H1 (cell line): ENCODE measurements at regions not wholly inside any gene's neighbourhood (a gene's known extent, or its start where the extent isn't known, plus 50 kb on each side); places are given as distances from the start of the nearest gene placed in this dataset.

ENCODE experiments used
- CTCF ChIA-PET: fragments of 300-600 bp; sonication (Branson Sonifier 250); formaldehyde crosslinking; loops from one replicate; lab custom pipeline; 2021; ENCODE audit not compliant: partially characterized antibody; lab: Charles Lee
- POLR2A ChIA-PET: fragments of 300-600 bp; sonication (Branson Sonifier 250); formaldehyde crosslinking; loops from one replicate; lab custom pipeline; 2021; ENCODE audit warnings: inconsistent platforms; ENCODE audit not compliant: partially characterized antibody; lab: Charles Lee
- DNase-seq, 2 experiments: peaks; one replicate each; pipeline versions ENCODE4 v3.0.0 to v3.0.0-alpha.2; 2010 to 2022; ENCODE audit warnings: low spot score in 2 of 2, low read depth in 1 of 2, mixed read lengths in 1 of 2
- FAIRE-seq: peaks from 2 replicates; lab custom pipeline; 2011; peaks lifted over from hg19 to GRCh38; lab: Jason Lieb, UNC
- H2AFZ ChIP-seq: 2 replicates; pipeline ENCODE4 v1.8.1; 2012; ENCODE audit warnings: low read length, inconsistent platforms
- H2AK5ac ChIP-seq: 2 replicates; pipeline ENCODE4 v1.6.1; 2013; ENCODE audit warnings: low read depth, low read length
- H2BK120ac ChIP-seq: replicated peaks from 2 replicates; pipeline ENCODE3; 2013; ENCODE audit warnings: low read depth, low read length, inconsistent platforms
- H2BK12ac ChIP-seq: 2 replicates; pipeline ENCODE4 v1.6.1; 2013; ENCODE audit warnings: low read depth, low read length
- H2BK15ac ChIP-seq: 2 replicates; pipeline ENCODE4 v1.6.1; 2013; ENCODE audit warnings: low read length
- H2BK20ac ChIP-seq: 2 replicates; pipeline ENCODE4 v1.6.1; 2013; ENCODE audit warnings: low read length
- H2BK5ac ChIP-seq: 2 replicates; pipeline ENCODE4 v1.6.1; 2013; ENCODE audit warnings: low read depth, low read length
- H3K14ac ChIP-seq: 2 replicates; pipeline ENCODE4 v1.6.1; 2013; ENCODE audit warnings: inconsistent platforms; ENCODE audit not compliant: insufficient read length
- H3K18ac ChIP-seq: 2 replicates; pipeline ENCODE4 v1.6.1; 2013; ENCODE audit warnings: low read length; ENCODE audit errors: extremely low read depth
- H3K23ac ChIP-seq: 2 replicates; pipeline ENCODE4 v1.6.1; 2013; ENCODE audit warnings: inconsistent platforms; ENCODE audit not compliant: insufficient read length
- H3K23me2 ChIP-seq: 2 replicates; pipeline ENCODE4 v1.6.1; 2013; ENCODE audit warnings: low read depth, low read length
- H3K27ac ChIP-seq: 2 replicates; pipeline ENCODE4 v1.6.1; 2011; ENCODE audit warnings: low read depth, low read length, inconsistent platforms
- H3K27me3 ChIP-seq, 4 experiments: replicated peaks in 1 of 4; 1 replicate in 1 of 4; 2 replicates in 3 of 4; pipeline versions ENCODE4 v1.6.1 to v1.8.1; 2011 to 2013; ENCODE audit warnings: low read length in 3 of 4, mild to moderate bottlenecking in 3 of 4, inconsistent platforms in 2 of 4, mixed read lengths in 2 of 4, moderate library complexity in 1 of 4; ENCODE audit not compliant: control insufficient read depth in 3 of 4, insufficient read depth in 3 of 4; ENCODE audit errors: extremely low read depth in 1 of 4
- H3K36me3 ChIP-seq, 4 experiments: 2 replicates each; pipeline versions ENCODE4 v1.6.1 to v1.8.1; 2011 to 2013; ENCODE audit warnings: mild to moderate bottlenecking in 4 of 4, low read length in 3 of 4, moderate library complexity in 2 of 4, control low read depth in 1 of 4, inconsistent platforms in 1 of 4; ENCODE audit not compliant: insufficient read depth in 4 of 4, control insufficient read depth in 2 of 4
- H3K4ac ChIP-seq: replicated peaks from 2 replicates; pipeline ENCODE3; 2013; ENCODE audit warnings: low read length, low read depth, mixed read lengths, inconsistent platforms; ENCODE audit not compliant: insufficient read length
- H3K4me1 ChIP-seq, 4 experiments: replicated peaks in 1 of 4; 1 replicate in 1 of 4; 2 replicates in 3 of 4; pipeline versions ENCODE4 v1.6.1 to v1.8.1; 2011 to 2013; ENCODE audit warnings: low read length in 3 of 4, inconsistent platforms in 2 of 4, mixed read lengths in 1 of 4; ENCODE audit not compliant: insufficient read depth in 4 of 4, control insufficient read depth in 3 of 4
- H3K4me2 ChIP-seq, 2 experiments: 2 replicates each; pipeline versions ENCODE4 v1.6.1 to v1.8.1; 2011 to 2013; ENCODE audit warnings: low read depth in 2 of 2, low read length in 2 of 2, control low read depth in 1 of 2, inconsistent platforms in 1 of 2, mild to moderate bottlenecking in 1 of 2; ENCODE audit not compliant: insufficient read depth in 1 of 2
- H3K4me3 ChIP-seq, 4 experiments: fragments of 200-600, 300-600 bp in 1 of 4; sonication (generic), shearing (Covaris generic), sonication (Bioruptor Twin) in 1 of 4; 2 replicates each; pipeline versions ENCODE4 v1.5.1 to v1.8.1; 2011 to 2016; ENCODE audit warnings: low read length in 4 of 4, low read depth in 3 of 4, control low read depth in 2 of 4, inconsistent platforms in 2 of 4, mild to moderate bottlenecking in 2 of 4, mixed read lengths in 1 of 4, moderate library complexity in 1 of 4; ENCODE audit not compliant: insufficient read depth in 2 of 4; ENCODE audit errors: extremely low read depth in 1 of 4
- H3K56ac ChIP-seq: replicated peaks from 2 replicates; pipeline ENCODE3; 2013; ENCODE audit warnings: low read depth, mild to moderate bottlenecking, mixed read lengths, low read length, inconsistent platforms; ENCODE audit not compliant: insufficient read length
- H3K79me1 ChIP-seq: 2 replicates; pipeline ENCODE4 v1.6.1; 2013; ENCODE audit warnings: low read depth, low read length, control low read depth
- H3K79me2 ChIP-seq, 2 experiments: 2 replicates each; pipeline versions ENCODE4 v1.6.1 to v1.8.1; 2012 to 2013; ENCODE audit warnings: low read length in 2 of 2, mild to moderate bottlenecking in 2 of 2, inconsistent platforms in 1 of 2; ENCODE audit not compliant: insufficient read depth in 2 of 2, control insufficient read depth in 1 of 2
- H3K9ac ChIP-seq, 4 experiments: replicated peaks in 1 of 4; 1 replicate in 1 of 4; 2 replicates in 3 of 4; pipeline versions ENCODE4 v1.6.1 to v1.8.1; 2011 to 2013; ENCODE audit warnings: low read depth in 3 of 4, low read length in 3 of 4, control low read depth in 2 of 4, mild to moderate bottlenecking in 2 of 4, moderate library complexity in 2 of 4, inconsistent platforms in 1 of 4; ENCODE audit errors: extremely low read depth in 1 of 4
- H3K9me3 ChIP-seq, 2 experiments: 2 replicates each; pipeline versions ENCODE4 v1.6.1 to v1.8.1; 2012 to 2013; ENCODE audit warnings: mild to moderate bottlenecking in 2 of 2, moderate library complexity in 2 of 2, control low read depth in 1 of 2, inconsistent platforms in 1 of 2, low read depth in 1 of 2, low read length in 1 of 2, mixed read lengths in 1 of 2; ENCODE audit not compliant: insufficient read depth in 2 of 2
- H4K20me1 ChIP-seq, 2 experiments: replicated peaks in 1 of 2; 2 replicates each; pipeline versions ENCODE3 to v1.8.1; 2011 to 2013; ENCODE audit warnings: inconsistent platforms in 2 of 2, low read length in 2 of 2, mild to moderate bottlenecking in 1 of 2; ENCODE audit not compliant: insufficient read depth in 2 of 2, control insufficient read depth in 1 of 2
- H4K5ac ChIP-seq: 2 replicates; pipeline ENCODE4 v1.6.1; 2013; ENCODE audit warnings: low read length, low read depth, mixed read lengths, inconsistent platforms; ENCODE audit not compliant: insufficient read length
- H4K8ac ChIP-seq: 2 replicates; pipeline ENCODE4 v1.8.0; 2013; ENCODE audit warnings: mild to moderate bottlenecking, moderate library complexity, low read length, inconsistent platforms; ENCODE audit not compliant: insufficient read depth; ENCODE audit errors: extremely low read depth
- H4K91ac ChIP-seq: replicated peaks from 2 replicates; pipeline ENCODE3; 2013; ENCODE audit warnings: low read length, mixed read lengths, inconsistent platforms; ENCODE audit not compliant: insufficient read length
- BACH1 ChIP-seq: IDR thresholded peaks from 2 replicates; pipeline ENCODE4 v1.6.1; 2012; ENCODE audit warnings: low read length, improper control_type of control experiment
- CHD1 ChIP-seq: IDR thresholded peaks from 2 replicates; pipeline ENCODE4 v1.6.1; 2012; ENCODE audit warnings: low read depth, low read length, improper control_type of control experiment
- CTCF ChIP-seq, 3 experiments: IDR thresholded peaks; 1 replicate in 2 of 3; 2 replicates in 1 of 3; pipeline versions ENCODE4 v1.5.1 to v1.6.1; 2011; ENCODE audit warnings: low read length in 3 of 3, mild to moderate bottlenecking in 3 of 3, inconsistent platforms in 2 of 3, low read depth in 1 of 3, moderate library complexity in 1 of 3; ENCODE audit not compliant: insufficient read depth in 1 of 3; ENCODE audit errors: control extremely low read depth in 1 of 3
- HDAC6 ChIP-seq: IDR thresholded peaks from one replicate; pipeline ENCODE4 v1.7.1; 2012; ENCODE audit warnings: low read depth, mild to moderate bottlenecking, inconsistent platforms, low read length, moderate library complexity
- POLR2A ChIP-seq, 2 experiments: IDR thresholded peaks; 1 replicate in 1 of 2; 2 replicates in 1 of 2; pipeline ENCODE4 v1.6.1; 2011; ENCODE audit warnings: low read depth in 2 of 2, low read length in 2 of 2, mild to moderate bottlenecking in 2 of 2; ENCODE audit errors: control extremely low read depth in 1 of 2
- RBBP5 ChIP-seq: IDR thresholded peaks from 2 replicates; pipeline ENCODE4 v1.7.1; 2012; ENCODE audit warnings: low read depth, mild to moderate bottlenecking, inconsistent platforms, low read length, moderate library complexity, borderline replicate concordance
- ZNF274 ChIP-seq: IDR thresholded peaks from 2 replicates; pipeline ENCODE4 v1.7.0; 2012; ENCODE audit warnings: low read length, borderline replicate concordance; ENCODE audit errors: extremely low read depth
- WGBS, 2 experiments: shearing (Covaris generic) in 1 of 2; methylation state at CpG; one replicate each; pipeline versions ENCODE4 v1.1.6 to v1.1.7; 2013 to 2015; ENCODE audit warnings: low lambda C conversion rate in 2 of 2, mixed read lengths in 2 of 2, inconsistent platforms in 1 of 2, low coverage in 1 of 2, missing lambda C conversion rate in 1 of 2; ENCODE audit not compliant: insufficient replicate concordance in 2 of 2, insufficient coverage in 1 of 2, insufficient read length in 1 of 2; ENCODE audit errors: extremely low coverage in 1 of 2, missing lambda C conversion rate in 1 of 2; 5-methylcytosine and 5-hydroxymethylcytosine counted together

- no peak overlapping the region for H2BK5ac ChIP-seq
- H4K5ac ChIP-seq, result no peak overlapping the region
- H4K20me1 ChIP-seq, result no peaks in the 10 kb centered on the region
- H2BK12ac ChIP-seq, result no peak overlapping the region
- H3K4me1 ChIP-seq, result no peaks in the 10 kb centered on the region; a peak in 2 of 7 replicates
- TF ChIP-seq CTCF (IDR thresholded peaks at IDR 0.05; ENCODE audit: control extremely low read depth in 1 of 3, insufficient read depth in 1 of 3, low read depth in 1 of 3, low read length in 3 of 3) (no peak), HDAC6 (no peak), ZNF274 (no peak), BACH1 (no peak), RBBP5 (no peak), CHD1 (no peak), POLR2A (IDR thresholded peaks at IDR 0.05; ENCODE audit: control extremely low read depth in 1 of 2, low read depth in 2 of 2, low read length in 2 of 2) (no peak)
- H3K27ac ChIP-seq, result no peak overlapping the region
- DNase-seq (no peak), FAIRE-seq (no peak)
- no peak overlapping the region for H3K4me2 ChIP-seq
- H2AFZ ChIP-seq, result 0 out of 2 replicates have a peak overlapping the region, but pooled peaks have one; percentile 84
- H2BK20ac ChIP-seq, result no peak overlapping the region
- no peak overlapping the region for H3K23ac ChIP-seq
- no peaks in the 10 kb centered on the region for H3K23me2 ChIP-seq
- H3K36me3 ChIP-seq, result no peaks in the 10 kb centered on the region
- H4K8ac ChIP-seq, result no peak overlapping the region
- no peak overlapping the region for H2BK15ac ChIP-seq
- no peak overlapping the region for H3K14ac ChIP-seq
- 82% methylated on average over 6 of the region's 6 CpGs; no CpG with 5 or more reads in 1 of the 2 experiments for WGBS, 2 experiments
- H3K79me1 ChIP-seq, result no peaks in the 10 kb centered on the region
- no peak overlapping the region for H2AK5ac ChIP-seq
- H3K56ac ChIP-seq, result no peak overlapping the region
- H4K91ac ChIP-seq, result no peak overlapping the region
- POLR2A ChIA-PET, result no interaction called here
- H3K79me2 ChIP-seq, result no peaks in the 10 kb centered on the region
- no peak overlapping the region for H3K4ac ChIP-seq
- H3K18ac ChIP-seq, result no peak overlapping the region
- H2BK120ac ChIP-seq, result no peak overlapping the region
- H3K9ac ChIP-seq, result no peak overlapping the region
- no peaks in the 10 kb centered on the region for H3K27me3 ChIP-seq
- no peaks in the 10 kb centered on the region for H3K9me3 ChIP-seq
- H3K4me3 ChIP-seq, result no peak overlapping the region
- CTCF ChIA-PET, result interaction anchor here (0.6 to 1.8 kb wide), 4 partner anchors 9 to 250 kb away, joined by 3 to 5 read pairs (median 4); no protein-coding TSS in a partner anchor
These were observed 127.4 kb upstream of the CTTNBP2 start for GRCh38 chr7:118000480-118001202.
